Trophoblast cell (in vitro differentiated cells and primary cell): ENCODE measurements at regions not wholly inside any gene's neighbourhood (a gene's known extent, or its start where the extent isn't known, plus 50 kb on each side); places are given as distances from the start of the nearest gene placed in this dataset.

ENCODE experiments used
- DNase-seq, 2 donors: peaks; one replicate each; pipeline ENCODE4 v3.0.0-alpha.2; 2016
- H2AFZ ChIP-seq: 2 replicates; pipeline ENCODE4 v1.6.1; 2013; ENCODE audit warnings: low read length, moderate library complexity, mild to moderate bottlenecking; ENCODE audit not compliant: insufficient read depth, poor library complexity
- H2AK5ac ChIP-seq: 2 replicates; pipeline ENCODE4 v1.6.1; 2013; ENCODE audit warnings: mild to moderate bottlenecking, low read length
- H2BK120ac ChIP-seq: 2 replicates; pipeline ENCODE4 v1.6.1; 2013; ENCODE audit warnings: low read length, mild to moderate bottlenecking, moderate library complexity; ENCODE audit not compliant: insufficient read depth, poor library complexity
- H2BK12ac ChIP-seq: 2 replicates; pipeline ENCODE4 v1.6.1; 2013; ENCODE audit warnings: mild to moderate bottlenecking, low read length, moderate library complexity
- H2BK5ac ChIP-seq: 2 replicates; pipeline ENCODE4 v1.6.1; 2013; ENCODE audit warnings: low read length, low read depth, moderate library complexity, mild to moderate bottlenecking; ENCODE audit not compliant: poor library complexity
- H3K14ac ChIP-seq: 2 replicates; pipeline ENCODE4 v1.6.1; 2013; ENCODE audit warnings: mild to moderate bottlenecking, low read length
- H3K18ac ChIP-seq: 2 replicates; pipeline ENCODE4 v1.6.1; 2013; ENCODE audit warnings: mild to moderate bottlenecking, low read length
- H3K23ac ChIP-seq: 2 replicates; pipeline ENCODE4 v1.6.1; 2013; ENCODE audit warnings: low read length
- H3K27ac ChIP-seq: 2 replicates; pipeline ENCODE4 v1.5.1; 2013; ENCODE audit warnings: low read depth, mild to moderate bottlenecking, inconsistent platforms, low read length, moderate library complexity
- H3K27me3 ChIP-seq: 2 replicates; pipeline ENCODE4 v1.6.1; 2013; ENCODE audit warnings: inconsistent platforms, mild to moderate bottlenecking, low read length, moderate library complexity; ENCODE audit not compliant: insufficient read depth
- H3K36me3 ChIP-seq, 2 experiments: 1 replicate in 1 of 2; 2 replicates in 1 of 2; pipeline ENCODE4 v1.6.1; 2013; ENCODE audit warnings: low read length in 2 of 2, mild to moderate bottlenecking in 2 of 2, moderate library complexity in 1 of 2; ENCODE audit not compliant: insufficient read depth in 2 of 2, control insufficient read depth in 1 of 2
- H3K4ac ChIP-seq: 2 replicates; pipeline ENCODE4 v1.6.1; 2013; ENCODE audit warnings: low read depth, mild to moderate bottlenecking, low read length, moderate library complexity
- H3K4me1 ChIP-seq, 2 experiments: 1 replicate in 1 of 2; 2 replicates in 1 of 2; pipeline ENCODE4 v1.6.1; 2013; ENCODE audit warnings: low read length in 2 of 2, mild to moderate bottlenecking in 2 of 2, moderate library complexity in 1 of 2; ENCODE audit not compliant: insufficient read depth in 2 of 2, control insufficient read depth in 1 of 2
- H3K4me2 ChIP-seq: 2 replicates; pipeline ENCODE4 v1.6.1; 2013; ENCODE audit warnings: inconsistent platforms, mild to moderate bottlenecking, low read length, moderate library complexity
- H3K4me3 ChIP-seq: 2 replicates; pipeline ENCODE4 v1.5.1; 2013; ENCODE audit warnings: mild to moderate bottlenecking, low read depth, low read length, inconsistent platforms
- H3K79me1 ChIP-seq: one replicate; pipeline ENCODE4 v1.6.1; 2013; ENCODE audit warnings: low read length
- H3K79me2 ChIP-seq: 2 replicates; pipeline ENCODE4 v1.6.1; 2013; ENCODE audit warnings: low read length, mild to moderate bottlenecking; ENCODE audit not compliant: control insufficient read depth, insufficient read depth, poor library complexity
- H3K9ac ChIP-seq: 2 replicates; pipeline ENCODE4 v1.6.1; 2013; ENCODE audit warnings: mild to moderate bottlenecking, low read length
- H3K9me3 ChIP-seq: 2 replicates; pipeline ENCODE4 v1.6.1; 2013; ENCODE audit warnings: low read depth, mild to moderate bottlenecking, control low read depth, inconsistent platforms, low read length; ENCODE audit not compliant: insufficient read depth
- H4K12ac ChIP-seq: 2 replicates; pipeline ENCODE4 v1.6.1; 2013; ENCODE audit warnings: low read depth, mild to moderate bottlenecking, low read length, moderate library complexity
- H4K8ac ChIP-seq: 2 replicates; pipeline ENCODE4 v1.6.1; 2013; ENCODE audit warnings: low read depth, mild to moderate bottlenecking, low read length, moderate library complexity
- H4K91ac ChIP-seq: one replicate; pipeline ENCODE4 v1.6.1; 2013; ENCODE audit warnings: low read depth, mild to moderate bottlenecking, low read length, moderate library complexity
- WGBS: extraction: QIAGEN DNeasy Blood & Tissue Kit; methylation state at CpG from one replicate; pipeline ENCODE4 v1.1.7; 2013; ENCODE audit warnings: missing lambda C conversion rate; ENCODE audit not compliant: insufficient read length, insufficient coverage; ENCODE audit errors: extremely low coverage; 5-methylcytosine and 5-hydroxymethylcytosine counted together

GRCh38 chrY:8151561-8151960 is 1185.7 kb upstream of the TSPY4 start:
- no peaks in the 10 kb centered on the region for H3K27me3 ChIP-seq
- no peak overlapping the region for H4K8ac ChIP-seq
- no peak overlapping the region for H2BK12ac ChIP-seq
- H3K4me3 ChIP-seq, result no peak overlapping the region
- H3K79me1 ChIP-seq, result no peaks in the 10 kb centered on the region
- H2BK120ac ChIP-seq, result no peak overlapping the region
- H3K9ac ChIP-seq, result no peak overlapping the region
- H3K23ac ChIP-seq, result no peak overlapping the region
- no peak overlapping the region for H4K12ac ChIP-seq
- H3K9me3 ChIP-seq, result peaks cover 3% of the 10 kb centered on the region
- H4K91ac ChIP-seq, result no peak overlapping the region
- no peak overlapping the region for H3K14ac ChIP-seq
- no peak overlapping the region for H2AK5ac ChIP-seq
- H3K4me2 ChIP-seq, result no peak overlapping the region
- DNase-seq, result no peak
- no peak overlapping the region for H2AFZ ChIP-seq
- no peak overlapping the region for H3K27ac ChIP-seq
- no peaks in the 10 kb centered on the region for H3K79me2 ChIP-seq
- H3K4ac ChIP-seq, result no peak overlapping the region
- no peak overlapping the region for H2BK5ac ChIP-seq
- H3K36me3 ChIP-seq, result no peaks in the 10 kb centered on the region
- H3K18ac ChIP-seq, result no peak overlapping the region
- H3K4me1 ChIP-seq, result no peaks in the 10 kb centered on the region

- H3K79me2 ChIP-seq, result no peaks in the 10 kb centered on the region
- no peak overlapping the region for H3K14ac ChIP-seq
- no peaks in the 10 kb centered on the region for H3K36me3 ChIP-seq
- no peak overlapping the region for H4K8ac ChIP-seq
- H3K4me3 ChIP-seq, result no peak overlapping the region
- no peak overlapping the region for H3K27ac ChIP-seq
- H4K91ac ChIP-seq, result no peak overlapping the region
- no peak overlapping the region for H3K23ac ChIP-seq
- H3K9ac ChIP-seq, result no peak overlapping the region
- H2AK5ac ChIP-seq, result no peak overlapping the region
- peaks cover 3% of the 10 kb centered on the region for H3K9me3 ChIP-seq
- no peak overlapping the region for H3K18ac ChIP-seq
- H2BK5ac ChIP-seq, result no peak overlapping the region
- no peaks in the 10 kb centered on the region for H3K27me3 ChIP-seq
- DNase-seq, result no peak
- H2BK120ac ChIP-seq, result no peak overlapping the region
- no peak overlapping the region for H4K12ac ChIP-seq
- H3K4me2 ChIP-seq, result no peak overlapping the region
- H3K4ac ChIP-seq, result no peak overlapping the region
- H2BK12ac ChIP-seq, result no peak overlapping the region
- H2AFZ ChIP-seq, result no peak overlapping the region
- no peaks in the 10 kb centered on the region for H3K4me1 ChIP-seq
- WGBS, result no CpG with 5 or more reads among the region's 23 CpGs
- H3K79me1 ChIP-seq, result no peaks in the 10 kb centered on the region
Observed at GRCh38 chrY:8128578-8128977, 1208.7 kb upstream of the TSPY4 start.

- H3K4me3 ChIP-seq, result no peak overlapping the region
Observed at GRCh38 chrY:8125907-8126571, 1211.2 kb upstream of the TSPY4 start.

GRCh38 chrY:8121825-8122224 is 1210.3 kb upstream of the AMELY start:
- Histone ChIP-seq H3K4me3 (no peak overlapping the region), H2AFZ (no peak overlapping the region), H3K18ac (no peak overlapping the region), H3K4me2 (no peak overlapping the region), H3K4ac (no peak overlapping the region), H2BK120ac (no peak overlapping the region), H3K23ac (no peak overlapping the region), H2BK5ac (no peak overlapping the region), H2BK12ac (no peak overlapping the region), H4K12ac (no peak overlapping the region), H4K8ac (no peak overlapping the region), H3K14ac (no peak overlapping the region), H3K27ac (no peak overlapping the region), H3K4me1 (no peaks in the 10 kb centered on the region), H2AK5ac (no peak overlapping the region), H4K91ac (no peak overlapping the region), H3K9ac (no peak overlapping the region), H3K79me1 (no peaks in the 10 kb centered on the region), H3K9me3 (peaks cover 2% of the 10 kb centered on the region), H3K36me3 (no peaks in the 10 kb centered on the region), H3K79me2 (no peaks in the 10 kb centered on the region), H3K27me3 (no peaks in the 10 kb centered on the region)
- no CpG with 5 or more reads among the region's 1 CpG for WGBS
- no peak for DNase-seq

More at GRCh38 chrY:8125907-8126571, 1211.2 kb upstream of the TSPY4 start:
- H4K91ac ChIP-seq, result no peak overlapping the region
- H4K8ac ChIP-seq, result no peak overlapping the region
- no peak overlapping the region for H3K23ac ChIP-seq
- DNase-seq, result peak in 1 of 2 donors; percentile 2
- no peaks in the 10 kb centered on the region for H3K27me3 ChIP-seq
- no peak overlapping the region for H3K4ac ChIP-seq
- H2AFZ ChIP-seq, result no peak overlapping the region
- no peak overlapping the region for H2BK120ac ChIP-seq
- no peak overlapping the region for H4K12ac ChIP-seq
- H3K4me1 ChIP-seq, result no peaks in the 10 kb centered on the region
- peaks cover 3% of the 10 kb centered on the region for H3K9me3 ChIP-seq
- no peak overlapping the region for H2BK5ac ChIP-seq
- H3K14ac ChIP-seq, result no peak overlapping the region
- H3K27ac ChIP-seq, result no peak overlapping the region
- no peak overlapping the region for H3K4me2 ChIP-seq
- H3K9ac ChIP-seq, result no peak overlapping the region
- H3K36me3 ChIP-seq, result no peaks in the 10 kb centered on the region
- H3K18ac ChIP-seq, result no peak overlapping the region
- no peak overlapping the region for H2AK5ac ChIP-seq
- H2BK12ac ChIP-seq, result no peak overlapping the region
- H3K79me2 ChIP-seq, result no peaks in the 10 kb centered on the region
- no CpG with 5 or more reads among the region's 12 CpGs for WGBS
- H3K79me1 ChIP-seq, result no peaks in the 10 kb centered on the region
